ENCODE measurements at regions not wholly inside any gene's neighbourhood (a gene's known extent, or its start where the extent isn't known, plus 50 kb on each side); places are given as distances from the start of the nearest gene placed in this dataset.

- H3K36me3 ChIP-seq (ENCODE audit: control insufficient read depth, insufficient read depth, low read length) = no peaks in the 10 kb centered on the region
- no peak for DNase-seq (ENCODE audit: extremely low read depth, insufficient read length)
- no peak for TF ChIP-seq CTCF (IDR thresholded peaks at IDR 0.05; ENCODE audit: insufficient read depth, low read length, poor library complexity, severe bottlenecking)
- no peaks in the 10 kb centered on the region for H3K27me3 ChIP-seq (replicated peaks; ENCODE audit: control insufficient read depth, insufficient read depth, low read length)
- no peak overlapping the region for H3K4me3 ChIP-seq (replicated peaks; ENCODE audit: low read depth, low read length)
Observed at GRCh38 chr1:199123615-199124014, 484.8 kb downstream of the PTPRC start.

- H3K4me3 ChIP-seq (replicated peaks; ENCODE audit: low read depth, low read length) = no peak overlapping the region
- no peak for TF ChIP-seq CTCF (IDR thresholded peaks at IDR 0.05; ENCODE audit: insufficient read depth, low read length, poor library complexity, severe bottlenecking)
Observed at GRCh38 chr1:199124351-199124750, 485.5 kb downstream of the PTPRC start.

GRCh38 chr1:199129247-199129646 lies 490.4 kb downstream of the PTPRC start:
- Histone ChIP-seq H3K36me3 (ENCODE audit: control insufficient read depth, insufficient read depth, low read length) (no peaks in the 10 kb centered on the region), H3K4me3 (replicated peaks; ENCODE audit: low read depth, low read length) (no peak overlapping the region), H3K27me3 (replicated peaks; ENCODE audit: control insufficient read depth, insufficient read depth, low read length) (no peaks in the 10 kb centered on the region)
- DNase-seq (ENCODE audit: extremely low read depth, insufficient read length) = no peak
- no peak for TF ChIP-seq CTCF (IDR thresholded peaks at IDR 0.05; ENCODE audit: insufficient read depth, low read length, poor library complexity, severe bottlenecking)

More at GRCh38 chr1:199124351-199124750, 485.5 kb downstream of the PTPRC start:
- Histone ChIP-seq H3K27me3 (replicated peaks; ENCODE audit: control insufficient read depth, insufficient read depth, low read length) (no peaks in the 10 kb centered on the region), H3K36me3 (ENCODE audit: control insufficient read depth, insufficient read depth, low read length) (no peaks in the 10 kb centered on the region)
- no peak for DNase-seq (ENCODE audit: extremely low read depth, insufficient read length)

GRCh38 chr1:199132006-199132405 lies 493.2 kb downstream of the PTPRC start:
- no peak for DNase-seq (ENCODE audit: extremely low read depth, insufficient read length)
- no peak for TF ChIP-seq CTCF (IDR thresholded peaks at IDR 0.05; ENCODE audit: insufficient read depth, low read length, poor library complexity, severe bottlenecking)
- H3K4me3 ChIP-seq (replicated peaks; ENCODE audit: low read depth, low read length) = no peak overlapping the region

GRCh38 chr1:199135901-199136300 lies 497.1 kb downstream of the PTPRC start:
- Histone ChIP-seq H3K27me3 (replicated peaks; ENCODE audit: control insufficient read depth, insufficient read depth, low read length) (no peaks in the 10 kb centered on the region), H3K4me3 (replicated peaks; ENCODE audit: low read depth, low read length) (no peak overlapping the region), H3K36me3 (ENCODE audit: control insufficient read depth, insufficient read depth, low read length) (no peaks in the 10 kb centered on the region)
- no peak for TF ChIP-seq CTCF (IDR thresholded peaks at IDR 0.05; ENCODE audit: insufficient read depth, low read length, poor library complexity, severe bottlenecking)
- DNase-seq (ENCODE audit: extremely low read depth, insufficient read length) = no peak

More at GRCh38 chr1:199132006-199132405, 493.2 kb downstream of the PTPRC start:
- H3K36me3 ChIP-seq (ENCODE audit: control insufficient read depth, insufficient read depth, low read length) = no peaks in the 10 kb centered on the region
- H3K27me3 ChIP-seq (replicated peaks; ENCODE audit: control insufficient read depth, insufficient read depth, low read length) = no peaks in the 10 kb centered on the region

GRCh38 chr1:199138061-199138460 lies 499.2 kb downstream of the PTPRC start:
- no peak for DNase-seq (ENCODE audit: extremely low read depth, insufficient read length)
- no peak for TF ChIP-seq CTCF (IDR thresholded peaks at IDR 0.05; ENCODE audit: insufficient read depth, low read length, poor library complexity, severe bottlenecking)
- no peaks in the 10 kb centered on the region for H3K36me3 ChIP-seq (ENCODE audit: control insufficient read depth, insufficient read depth, low read length)
- H3K4me3 ChIP-seq (replicated peaks; ENCODE audit: low read depth, low read length) = no peak overlapping the region
- H3K27me3 ChIP-seq (replicated peaks; ENCODE audit: control insufficient read depth, insufficient read depth, low read length) = no peaks in the 10 kb centered on the region

All from GM06990 (cell line).